Left forelimb (tissue), 1 donor: ENCODE measurements at regions not wholly inside any gene's neighbourhood (a gene's known extent, or its start where the extent isn't known, plus 50 kb on each side); places are given as distances from the start of the nearest gene placed in this dataset.

Source experiments
- DNase-seq: peaks from one replicate; pipeline ENCODE4 v3.0.0-alpha.2; 2018; ENCODE audit warnings: low spot score

DNA sequence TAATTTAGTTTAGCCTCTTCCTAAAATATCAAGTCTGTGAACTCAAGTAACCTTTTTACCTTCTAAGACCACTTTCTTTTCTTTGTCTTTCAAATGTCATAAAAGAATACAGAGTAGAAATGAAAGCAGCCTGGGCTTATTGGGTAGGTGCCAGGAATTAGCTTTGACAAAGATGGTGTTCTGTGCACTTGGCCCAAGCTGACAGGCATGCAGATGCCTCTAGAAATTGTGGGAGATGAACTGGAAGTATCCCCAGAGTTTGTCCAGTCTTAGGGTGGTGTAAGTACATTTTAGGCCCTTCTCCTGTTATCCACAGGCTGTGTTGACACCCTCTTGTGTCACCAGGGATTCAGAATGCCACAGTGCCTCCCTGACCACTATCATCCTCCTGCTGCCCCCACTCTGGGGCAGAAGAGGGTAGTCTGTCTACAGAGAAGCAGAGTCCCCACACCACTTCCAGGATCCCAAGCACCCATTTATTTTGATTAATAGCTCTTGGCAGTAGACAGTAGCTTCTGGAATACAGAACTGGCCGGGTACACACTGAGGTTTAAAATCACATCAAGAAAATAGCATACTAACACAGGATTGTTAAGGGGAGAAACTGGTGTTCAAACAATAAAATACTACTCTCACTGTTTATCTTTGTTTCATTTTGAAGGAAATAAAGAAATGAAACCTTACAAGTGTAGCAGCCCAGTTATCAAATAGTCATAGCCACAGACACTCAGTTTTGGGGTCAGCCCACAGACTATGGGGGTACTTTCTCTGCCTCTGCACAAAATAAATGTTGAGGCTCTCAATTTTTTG lies 343.2 kb downstream of the KCNRG start:
- no peak for DNase-seq

DNA sequence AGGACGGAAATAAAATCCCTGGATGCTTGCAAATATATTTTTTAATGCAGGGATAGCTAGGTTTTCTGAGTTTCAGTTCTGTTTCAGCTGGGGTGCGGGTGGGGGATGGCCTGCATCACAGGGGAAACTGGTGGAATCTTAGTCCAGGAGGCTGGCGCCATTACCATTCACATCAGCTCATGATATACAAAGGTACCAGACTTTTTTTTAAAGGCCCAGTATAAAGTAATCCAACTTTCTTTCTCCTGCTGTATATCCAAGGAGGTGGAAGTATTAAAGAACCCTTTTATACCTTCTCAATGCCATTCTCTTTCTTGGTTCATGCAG lies 343.8 kb downstream of the KCNRG start:
- no peak for DNase-seq

DNA sequence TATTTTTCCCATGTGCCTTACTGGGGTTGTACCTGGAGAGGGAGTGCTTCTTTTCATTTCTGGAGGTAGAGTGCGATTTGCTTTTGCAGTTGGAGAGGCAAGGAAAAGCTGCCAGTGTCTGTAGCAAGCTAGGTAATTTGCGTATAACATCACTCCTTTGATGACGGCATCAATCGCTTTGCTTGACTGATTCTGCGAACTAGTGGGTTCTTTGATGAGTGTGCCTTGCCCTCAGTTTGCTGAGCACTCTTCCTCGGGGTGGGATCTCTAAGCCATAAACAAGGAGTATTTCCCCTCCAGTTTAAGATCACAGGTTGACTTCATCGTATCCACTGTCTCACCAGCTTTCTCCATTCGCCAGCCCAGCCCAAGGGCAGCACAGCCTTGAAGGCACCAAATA lies 344.5 kb downstream of the KCNRG start:
- DNase-seq = no peak

DNA sequence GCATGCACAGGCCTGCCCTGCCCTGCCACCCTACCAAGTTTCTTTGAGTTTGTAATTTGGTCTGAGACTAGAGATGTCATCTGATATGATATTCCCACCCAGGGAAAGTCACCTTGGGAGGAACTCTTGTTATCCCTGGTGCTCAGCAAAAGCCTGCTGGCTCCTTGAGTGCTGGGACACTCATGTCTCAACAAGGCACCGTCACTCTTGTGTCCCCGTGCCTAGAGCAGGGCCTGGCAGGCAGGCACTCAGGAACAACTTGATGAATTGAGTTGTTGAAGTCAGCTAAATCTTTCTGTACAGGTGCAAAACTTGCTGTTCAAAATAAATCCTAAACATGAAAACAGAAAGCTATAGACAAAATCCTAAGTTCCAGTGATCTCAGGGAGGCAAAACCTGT lies 345.4 kb downstream of the KCNRG start:
- no peak for DNase-seq

DNA sequence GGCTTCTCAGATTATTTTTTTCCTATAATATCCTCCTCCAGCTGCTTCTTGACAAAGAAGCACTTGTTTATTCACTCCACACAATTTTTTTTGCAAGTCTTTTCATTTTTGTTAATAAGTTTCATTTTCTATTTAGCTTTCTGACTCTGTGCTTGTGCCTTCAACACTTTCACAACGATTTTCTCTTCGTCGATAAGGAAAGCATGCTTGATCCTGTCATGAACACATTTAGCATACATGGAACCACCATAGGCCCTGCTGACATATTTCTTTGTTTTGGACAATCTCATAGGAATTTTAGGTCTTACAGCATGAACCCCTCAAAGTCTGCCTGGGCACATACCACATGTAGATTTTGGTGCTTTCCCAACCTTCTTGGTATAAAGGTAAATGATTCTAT lies 346.0 kb downstream of the KCNRG start:
- no peak for DNase-seq

DNA sequence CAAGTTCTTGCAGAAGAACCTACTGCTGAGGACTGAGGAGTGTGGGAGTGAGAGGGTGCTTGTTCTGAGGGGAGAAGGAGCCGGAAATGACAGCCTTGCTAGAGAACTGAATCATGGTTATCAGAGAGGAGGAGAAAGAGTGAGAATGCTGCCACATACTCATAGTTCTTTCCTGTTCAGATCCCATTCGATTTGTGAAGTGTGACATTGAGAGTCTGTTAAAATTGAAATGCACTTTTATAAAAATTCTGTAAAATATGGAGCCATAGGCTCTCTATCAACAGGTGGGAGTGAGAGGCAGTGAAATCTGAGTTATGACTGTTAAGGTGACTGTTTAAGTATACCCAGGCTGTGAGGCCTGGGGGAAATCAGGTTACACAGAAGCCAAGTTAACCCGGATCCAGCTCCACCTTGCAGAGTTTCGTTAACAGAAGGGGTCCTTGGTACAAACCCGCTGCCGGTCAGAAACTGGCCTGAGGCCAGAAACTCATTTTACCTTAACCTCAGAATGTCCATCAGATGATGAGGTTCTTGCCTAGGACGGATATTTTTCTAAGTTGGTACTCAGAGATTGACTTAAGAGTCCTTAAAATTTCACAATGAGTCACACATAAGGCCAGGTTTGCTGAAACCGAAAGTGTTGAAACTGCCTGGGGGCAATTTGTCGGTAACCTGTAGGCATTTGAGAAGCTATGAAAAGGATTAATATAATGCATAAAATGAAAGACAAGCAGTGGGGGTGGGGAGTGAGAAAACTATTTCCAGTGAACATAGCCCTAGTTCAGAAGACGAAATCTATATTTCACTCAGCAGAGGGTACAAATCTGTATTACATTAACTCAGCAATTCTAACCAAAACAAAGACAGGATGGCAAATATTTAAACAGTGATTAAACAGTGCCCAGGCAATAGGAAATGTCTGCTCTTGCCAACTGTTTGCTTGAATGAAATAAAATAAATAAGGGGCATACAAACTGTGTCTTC lies 350.5 kb downstream of the KCNRG start:
- DNase-seq = no peak

DNA sequence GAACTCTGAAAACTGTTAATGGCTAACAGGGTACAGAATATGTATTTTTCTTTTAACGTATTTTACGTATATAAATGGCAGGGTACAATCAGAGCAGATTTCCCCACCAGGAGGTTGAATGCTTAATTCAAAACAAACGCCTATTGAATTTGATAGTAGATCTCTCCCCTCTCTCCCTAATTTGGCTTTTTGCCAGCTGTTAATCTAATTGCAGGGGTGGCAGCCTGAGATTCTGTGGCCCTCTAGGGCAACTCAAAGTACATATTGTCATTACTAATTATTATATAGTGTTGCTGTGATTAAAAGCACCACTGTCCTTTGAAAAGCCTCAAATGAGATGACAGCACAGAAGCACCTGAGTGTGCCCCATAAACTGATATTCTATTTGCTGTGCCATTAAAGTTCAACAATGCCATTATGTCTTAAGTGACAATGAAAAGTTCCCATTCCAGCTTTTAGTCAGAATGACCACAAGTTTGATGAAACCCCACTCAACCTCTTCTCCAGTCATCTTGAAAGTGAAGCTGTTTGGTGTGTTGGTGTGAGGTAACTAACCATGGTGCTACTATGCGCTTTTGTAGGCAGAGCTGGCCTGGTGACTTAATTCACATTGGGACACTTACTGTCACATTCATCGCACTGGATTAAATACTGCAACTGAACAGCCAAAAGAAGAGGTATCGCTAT lies 351.4 kb downstream of the KCNRG start:
- no peak for DNase-seq

DNA sequence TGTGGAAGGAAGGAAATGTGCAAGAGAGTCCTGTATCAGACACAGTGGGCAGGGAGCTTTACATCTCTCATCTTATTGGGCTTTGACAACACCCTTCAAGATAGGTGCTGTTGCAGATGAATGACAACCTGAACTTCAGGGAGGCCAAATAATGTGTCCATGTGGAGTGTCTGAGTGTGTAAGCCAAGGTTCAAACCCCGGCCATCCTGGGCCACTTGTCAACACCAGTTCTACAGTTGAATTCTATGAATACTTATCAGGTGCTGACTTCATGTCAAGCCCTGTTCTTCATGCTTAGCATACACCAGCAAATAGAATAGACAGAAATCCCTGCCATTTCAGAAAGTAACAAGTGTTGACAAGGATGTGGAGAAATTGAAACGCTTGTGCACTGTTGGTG lies 354.4 kb downstream of the KCNRG start:
- no peak for DNase-seq

DNA sequence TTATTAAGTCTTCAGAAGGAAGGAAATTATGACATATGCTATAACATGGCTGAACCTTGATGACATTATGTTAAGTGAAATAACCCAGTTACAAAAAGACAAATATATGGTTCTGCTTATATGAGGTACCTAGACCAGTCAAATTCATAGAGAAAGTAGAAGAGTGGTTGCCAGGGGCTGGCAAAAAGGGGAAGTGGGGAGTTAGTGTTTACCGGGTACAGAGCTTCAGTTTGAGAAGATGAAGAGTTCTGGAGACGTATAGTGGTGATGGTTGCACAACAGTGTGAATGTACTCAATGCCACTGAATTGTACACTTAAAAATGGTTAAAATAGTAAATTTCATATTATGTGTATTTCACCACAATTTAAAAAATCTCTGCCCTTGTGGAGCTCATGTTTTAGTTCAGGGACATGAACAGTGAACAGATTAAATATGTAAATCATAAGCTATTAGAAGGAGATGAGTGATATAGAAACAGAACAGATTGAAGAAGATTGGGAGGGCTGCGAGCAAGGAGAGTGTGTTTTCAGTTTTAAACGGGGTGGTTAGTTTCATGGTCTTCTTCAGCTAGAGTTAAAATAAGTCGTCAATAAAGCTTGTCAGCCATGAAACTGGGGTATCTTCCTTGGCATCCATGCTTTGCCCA lies 355.2 kb downstream of the KCNRG start:
- no peak for DNase-seq

DNA sequence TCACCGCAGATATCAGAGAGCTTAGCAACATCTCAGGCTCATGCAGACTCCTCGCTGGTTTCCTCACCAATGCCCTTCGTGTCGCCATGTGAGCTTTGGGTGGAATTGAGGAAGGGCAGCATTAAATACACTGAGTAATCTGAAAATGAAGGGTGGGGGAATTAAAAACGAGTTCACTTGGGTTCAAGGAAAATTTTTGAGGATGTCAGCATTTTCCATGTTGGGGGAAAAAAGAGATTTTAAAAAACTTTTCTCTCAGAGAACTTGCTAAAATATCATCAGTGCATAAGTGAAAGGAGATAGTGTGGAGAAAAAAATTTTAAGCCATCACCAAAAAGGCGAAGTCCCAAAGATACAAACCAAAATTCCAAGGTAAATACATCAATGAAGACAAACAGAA lies 359.3 kb downstream of the KCNRG start:
- DNase-seq = no peak

DNA sequence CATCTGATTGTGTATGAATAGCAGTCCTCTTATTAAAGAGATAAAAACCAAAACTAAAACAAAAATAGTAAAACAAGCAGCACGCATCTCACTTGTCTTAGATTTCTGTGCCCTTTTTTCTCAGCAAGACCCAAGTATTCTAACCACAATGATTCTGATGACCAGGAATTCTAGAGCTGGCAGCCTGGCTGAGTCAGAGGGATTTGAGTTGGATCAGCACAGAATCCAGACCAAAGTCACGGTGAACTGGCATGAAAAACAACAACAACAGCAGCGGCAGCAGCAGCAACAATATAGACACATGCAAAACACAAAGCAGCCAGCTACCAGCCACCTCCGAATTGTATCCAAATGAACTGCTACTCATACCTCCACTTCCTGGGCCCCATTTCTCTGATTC lies 360.5 kb downstream of the KCNRG start:
- DNase-seq = no peak

DNA sequence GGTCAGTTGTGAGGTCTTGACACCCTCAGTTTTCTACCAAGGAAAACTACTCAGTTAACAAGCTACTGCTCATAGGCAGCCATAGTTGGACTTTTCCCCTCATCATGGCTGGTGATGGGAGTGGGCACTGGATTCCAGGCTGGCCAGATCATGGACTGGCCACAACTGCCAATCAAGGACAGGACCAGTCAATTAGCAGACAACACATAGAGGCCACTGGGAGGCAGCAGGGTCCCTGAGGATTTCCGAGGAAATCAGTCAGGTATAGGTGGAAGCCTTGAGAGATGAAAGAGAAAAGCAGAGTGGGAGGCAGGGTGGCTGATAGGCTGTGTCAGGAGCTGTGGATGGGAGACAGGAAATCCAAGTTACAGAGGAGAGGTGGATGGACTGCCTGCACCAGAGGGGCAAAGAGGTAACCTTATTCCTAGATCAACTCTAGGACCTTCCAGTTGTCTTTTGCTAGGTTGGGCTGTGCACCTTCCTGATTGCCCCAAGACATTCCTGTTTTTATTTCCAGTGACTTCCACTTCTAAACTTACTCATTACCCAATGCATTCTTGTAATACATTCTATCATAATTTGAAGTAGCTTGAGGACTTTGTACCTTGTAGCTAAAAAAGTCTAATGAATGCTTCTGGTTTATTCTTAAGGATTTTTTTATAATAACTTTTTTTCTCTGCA lies 361.8 kb downstream of the KCNRG start:
- DNase-seq = no peak

DNA sequence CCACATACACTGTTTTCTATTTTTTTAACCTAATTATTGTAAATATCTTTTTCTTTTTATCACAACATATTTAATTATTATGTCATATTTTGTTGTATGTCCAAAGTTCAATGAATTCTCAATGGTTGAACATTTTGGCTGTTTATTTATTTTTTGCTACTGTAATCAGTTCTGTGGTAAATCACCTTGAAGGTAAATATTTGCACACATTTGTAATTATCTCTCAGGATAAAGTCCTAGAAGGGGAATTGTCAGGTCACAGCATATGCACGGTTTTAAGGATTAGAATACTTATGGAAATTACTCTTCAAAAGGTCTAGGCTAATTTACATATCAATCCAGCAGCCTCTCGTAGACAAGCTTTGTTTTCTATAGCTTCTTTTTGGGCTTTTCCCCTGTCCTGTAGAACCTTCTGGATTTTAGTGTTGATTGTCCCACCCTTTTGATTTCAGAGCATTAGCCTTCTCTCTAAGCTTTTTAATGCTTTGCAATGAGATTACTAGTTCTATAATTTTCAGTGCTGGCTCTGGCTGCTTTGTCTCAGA lies 362.6 kb downstream of the KCNRG start:
- DNase-seq = no peak

DNA sequence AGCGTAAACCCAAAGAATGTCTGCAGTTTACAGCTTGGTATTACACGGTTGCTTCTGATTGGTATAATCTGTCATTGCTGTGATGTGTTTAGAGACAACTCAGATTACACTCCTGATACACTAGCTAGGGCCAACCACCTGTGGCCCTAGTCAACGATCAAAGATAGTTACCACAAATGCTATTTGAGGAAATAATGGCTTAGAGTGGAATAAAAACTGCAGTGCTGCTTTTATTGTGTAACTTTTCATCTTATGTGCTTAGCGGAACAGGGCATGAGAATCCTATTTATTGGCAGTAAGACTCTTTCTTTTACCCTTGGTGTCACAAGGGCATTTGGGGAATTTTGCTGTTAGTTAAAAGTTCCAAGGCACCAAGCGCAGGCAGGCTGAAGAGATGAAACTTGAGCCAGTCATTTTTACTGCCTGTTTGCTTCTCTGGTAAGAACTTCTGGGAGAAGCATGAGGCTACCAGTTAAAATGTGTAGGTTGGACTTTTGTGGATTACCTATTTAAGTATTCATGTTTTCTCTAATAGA lies 363.3 kb downstream of the KCNRG start:
- no peak for DNase-seq

DNA sequence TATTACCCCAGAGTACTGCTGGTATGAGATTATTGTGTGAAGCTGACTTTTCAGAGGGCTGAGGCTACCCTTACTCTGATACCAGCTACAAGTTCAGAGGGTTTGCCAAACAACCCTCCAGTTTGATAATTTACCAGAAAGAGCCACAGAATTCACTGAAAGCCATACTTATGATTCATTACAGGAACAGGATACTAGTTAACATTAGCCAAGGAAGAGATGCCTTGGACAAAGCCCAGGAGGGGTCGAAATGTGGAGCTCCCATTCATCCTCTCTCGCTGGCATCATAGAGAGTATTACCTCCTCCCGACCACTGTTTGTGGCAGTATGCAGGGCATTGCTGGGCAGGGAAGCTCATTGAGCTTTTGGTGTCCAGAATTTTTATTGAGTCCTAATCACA lies 364.3 kb downstream of the KCNRG start:
- no peak for DNase-seq

DNA sequence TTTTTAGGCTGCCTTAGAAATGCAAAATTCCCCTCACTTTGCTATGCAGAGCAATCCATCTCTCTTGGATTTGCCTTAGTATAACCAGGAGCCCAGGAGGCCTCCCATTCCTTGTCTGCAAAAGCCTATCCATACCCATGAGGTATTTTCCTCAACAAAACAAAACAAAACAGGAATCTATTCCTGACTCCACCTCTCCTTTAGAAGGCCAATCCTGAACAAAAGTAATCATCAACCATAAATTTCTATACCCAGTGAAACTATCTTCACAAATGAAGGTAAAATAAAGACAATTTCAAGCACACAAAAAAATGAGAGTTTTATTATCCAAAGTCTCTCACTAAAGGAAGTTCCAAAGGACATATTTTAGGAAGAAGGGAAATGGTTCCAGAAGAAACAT lies 365.7 kb downstream of the KCNRG start:
- no peak for DNase-seq

DNA sequence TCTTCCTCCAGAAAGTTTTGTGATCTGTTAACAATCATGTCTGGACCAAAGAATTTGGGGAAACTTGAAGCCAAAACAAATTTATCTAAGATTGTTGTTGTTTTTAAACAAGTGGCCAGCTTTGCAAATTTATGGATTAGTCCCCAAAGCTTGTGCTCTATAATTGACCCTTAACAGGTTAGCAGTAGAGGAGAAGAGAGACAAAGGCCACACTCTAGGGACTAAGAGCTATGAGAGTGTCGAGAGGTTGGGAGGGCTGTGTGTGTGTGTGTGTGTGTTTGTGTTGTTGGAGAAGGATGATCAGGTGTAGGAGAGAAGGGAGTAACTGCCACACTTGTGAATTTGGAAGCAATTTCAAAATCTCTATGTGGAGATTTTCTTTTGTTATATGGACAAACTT lies 367.3 kb downstream of the KCNRG start:
- DNase-seq = no peak

DNA sequence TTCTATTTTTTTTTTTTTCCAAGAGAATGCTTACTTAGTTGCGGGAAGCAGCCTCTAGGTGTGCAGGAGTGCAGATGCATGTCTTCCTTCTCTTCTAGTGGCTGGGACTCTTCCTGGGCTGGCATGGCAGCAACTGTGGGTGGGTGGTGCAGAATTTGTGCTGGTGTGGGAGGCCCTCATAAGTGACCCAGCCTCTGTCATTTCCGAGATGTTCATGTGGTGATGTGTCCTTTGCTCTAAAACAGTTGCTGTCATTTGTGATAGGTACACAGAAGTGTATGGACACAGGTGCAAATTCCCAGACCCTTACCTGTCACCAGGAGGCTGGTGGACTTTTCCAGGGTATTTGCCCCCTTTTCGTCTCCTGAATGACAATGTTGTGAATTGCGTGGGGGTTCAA lies 367.7 kb downstream of the KCNRG start:
- no peak for DNase-seq

DNA sequence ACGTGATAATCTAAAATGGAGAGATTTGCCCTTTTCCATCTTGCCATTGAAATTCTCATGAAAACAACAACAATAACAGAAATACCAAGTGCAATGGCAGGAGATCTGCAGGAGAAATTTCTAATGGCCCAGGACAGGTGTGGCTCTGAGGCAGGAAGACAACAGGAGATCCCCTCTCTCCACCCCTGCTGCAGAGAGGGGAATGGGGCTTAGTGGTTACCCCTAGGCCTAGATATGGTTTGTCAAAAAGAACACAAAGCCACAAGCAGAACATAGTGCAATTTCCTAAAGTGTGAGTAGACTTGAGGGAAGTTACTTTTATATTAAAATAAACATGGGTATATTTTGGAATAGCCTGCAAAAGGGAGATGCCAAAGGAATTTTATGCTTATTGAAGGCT lies 369.5 kb downstream of the KCNRG start:
- no peak for DNase-seq

DNA sequence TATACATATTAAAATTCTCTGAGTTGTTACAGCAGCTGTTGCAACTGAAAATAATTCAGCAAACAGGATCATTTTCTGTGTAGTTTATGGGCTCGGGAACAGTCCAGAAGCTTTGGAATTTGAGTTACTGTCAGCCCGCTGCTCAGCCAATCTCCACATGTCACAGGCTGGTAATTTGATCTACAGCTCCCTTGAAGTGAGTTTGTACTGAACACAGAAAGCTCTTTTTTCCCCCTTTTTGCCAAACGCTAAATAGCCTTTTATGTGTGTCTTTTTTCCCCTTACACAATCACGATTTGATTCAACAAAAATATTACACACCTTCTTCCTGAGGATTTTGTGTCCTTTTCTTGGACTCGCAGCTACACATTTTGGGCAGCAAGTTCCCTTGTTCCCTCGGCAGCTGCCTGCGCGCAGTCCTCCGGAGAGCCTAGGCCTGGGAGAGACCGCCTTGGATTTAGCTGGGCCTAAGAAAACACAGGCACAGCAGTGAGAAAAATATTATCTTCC lies 371.4 kb downstream of the KCNRG start:
- no peak for DNase-seq

DNA sequence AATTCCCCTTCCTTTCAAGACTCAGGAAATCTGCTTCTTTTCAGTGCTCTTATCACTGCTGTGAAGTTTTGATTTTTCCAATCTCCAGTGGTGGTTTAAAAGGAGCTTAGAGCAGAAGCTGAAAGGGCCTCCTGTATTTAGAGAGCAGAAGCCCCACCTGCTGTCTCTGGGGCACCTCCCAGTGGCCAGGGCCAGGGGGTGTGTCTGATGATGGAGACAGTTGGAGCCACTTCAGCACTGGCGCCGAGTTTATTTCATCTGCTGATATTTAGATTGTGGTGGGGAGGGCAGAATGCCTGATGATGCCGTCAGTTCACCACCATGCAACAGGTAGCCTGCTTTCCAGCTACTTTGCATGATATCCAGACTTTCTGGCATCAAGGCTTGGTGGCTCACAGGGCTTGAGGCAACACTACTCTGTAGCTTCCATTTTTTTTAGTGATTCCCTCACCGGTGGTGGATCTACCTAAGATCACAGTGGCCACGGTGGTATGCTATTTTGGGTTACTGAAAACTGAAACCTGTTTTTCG lies 371.9 kb downstream of the KCNRG start:
- no peak for DNase-seq
